HG03521 (cell line): ENCODE measurements at regions not wholly inside any gene's neighbourhood (a gene's known extent, or its start where the extent isn't known, plus 50 kb on each side); places are given as distances from the start of the nearest gene placed in this dataset.

Experiments
- ATAC-seq: cut with Tn5 transposase; IDR thresholded peaks from one replicate; pipeline ENCODE4 v1.9.1; 2021; ENCODE audit warnings: mild to moderate bottlenecking, moderate library complexity; ENCODE audit not compliant: unreplicated experiment

- ATAC-seq, result no peak
Observed at GRCh38 chr3:99542767-99543518, 95.5 kb upstream of the COL8A1 start.

GRCh38 chr3:99541181-99541580 lies 97.2 kb upstream of the COL8A1 start:
- no peak for ATAC-seq

- no peak for ATAC-seq
Observed at GRCh38 chr3:99537416-99537815, 101.0 kb upstream of the COL8A1 start.

- no peak for ATAC-seq
Observed at GRCh38 chr3:99536555-99537314, 101.7 kb upstream of the COL8A1 start.

- ATAC-seq, result no peak
Observed at GRCh38 chr3:99534951-99535704, 103.3 kb upstream of the COL8A1 start.

GRCh38 chr3:99532246-99532645 lies 106.1 kb upstream of the COL8A1 start:
- ATAC-seq, result peak; percentile 78

- ATAC-seq, result no peak
Observed at GRCh38 chr3:99529265-99529664, 109.1 kb upstream of the COL8A1 start.

GRCh38 chr3:99526921-99527320 lies 111.5 kb upstream of the COL8A1 start:
- ATAC-seq, result no peak

GRCh38 chr3:99524559-99524958 lies 113.8 kb upstream of the COL8A1 start:
- ATAC-seq, result no peak

GRCh38 chr3:99523431-99524127 lies 114.8 kb upstream of the COL8A1 start:
- no peak for ATAC-seq

- ATAC-seq, result no peak
Observed at GRCh38 chr3:99522147-99522546, 116.2 kb upstream of the COL8A1 start.

GRCh38 chr3:99521551-99521950 lies 116.8 kb upstream of the COL8A1 start:
- ATAC-seq, result no peak

- ATAC-seq, result no peak
Observed at GRCh38 chr3:99520513-99520912, 117.9 kb upstream of the COL8A1 start.

- ATAC-seq, result no peak
Observed at GRCh38 chr3:99516936-99517335, 121.5 kb upstream of the COL8A1 start.

- no peak for ATAC-seq
Observed at GRCh38 chr3:99515891-99516290, 122.5 kb upstream of the COL8A1 start.

GRCh38 chr3:99509224-99509623 lies 129.2 kb upstream of the COL8A1 start:
- ATAC-seq, result no peak

GRCh38 chr3:99508191-99508590 lies 130.2 kb upstream of the COL8A1 start:
- no peak for ATAC-seq

GRCh38 chr3:99505646-99506269 lies 132.6 kb upstream of the COL8A1 start:
- ATAC-seq, result peak; percentile 99

- ATAC-seq, result no peak
Observed at GRCh38 chr3:99505200-99505599, 133.2 kb upstream of the COL8A1 start.

- ATAC-seq, result no peak
Observed at GRCh38 chr3:99504258-99504657, 134.1 kb upstream of the COL8A1 start.

- no peak for ATAC-seq
Observed at GRCh38 chr3:99503350-99503749, 135.0 kb upstream of the COL8A1 start.
